AG09319 (cell line): ENCODE measurements at regions not wholly inside any gene's neighbourhood (a gene's known extent, or its start where the extent isn't known, plus 50 kb on each side); places are given as distances from the start of the nearest gene placed in this dataset.

Source experiments
- DNase-seq: peaks from one replicate; pipeline ENCODE4 v3.0.0-alpha.2; 2010; ENCODE audit warnings: low read depth; ENCODE audit errors: extremely low read depth
- TF ChIP-seq, protein P1 (sequence below): IDR thresholded peaks from 2 replicates; pipeline ENCODE4 v1.5.1; 2011; ENCODE audit warnings: low read depth, mild to moderate bottlenecking, inconsistent platforms, low read length, moderate library complexity

DNA sequence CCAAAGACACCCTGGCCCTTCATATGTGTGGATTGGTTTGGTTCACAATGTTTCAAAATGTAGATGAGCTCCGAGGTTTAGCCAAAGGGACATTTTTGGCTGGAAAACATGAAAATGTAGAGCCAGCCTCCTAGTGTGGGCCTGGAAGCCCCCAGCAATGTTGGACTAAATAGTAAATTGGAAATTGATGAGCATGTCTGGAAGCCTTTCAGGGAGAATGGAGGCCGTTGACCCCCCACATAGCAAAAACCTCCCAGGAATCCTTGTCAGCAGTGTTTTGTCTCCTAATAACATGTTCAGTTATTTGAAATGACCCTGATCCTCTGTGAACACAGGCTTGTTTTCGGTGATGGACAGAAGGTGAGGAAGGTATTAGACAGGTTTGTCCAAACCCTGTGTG lies 65.1 kb upstream of the TBX3 start:
- no peak for DNase-seq
- TF ChIP-seq, protein P1, sequence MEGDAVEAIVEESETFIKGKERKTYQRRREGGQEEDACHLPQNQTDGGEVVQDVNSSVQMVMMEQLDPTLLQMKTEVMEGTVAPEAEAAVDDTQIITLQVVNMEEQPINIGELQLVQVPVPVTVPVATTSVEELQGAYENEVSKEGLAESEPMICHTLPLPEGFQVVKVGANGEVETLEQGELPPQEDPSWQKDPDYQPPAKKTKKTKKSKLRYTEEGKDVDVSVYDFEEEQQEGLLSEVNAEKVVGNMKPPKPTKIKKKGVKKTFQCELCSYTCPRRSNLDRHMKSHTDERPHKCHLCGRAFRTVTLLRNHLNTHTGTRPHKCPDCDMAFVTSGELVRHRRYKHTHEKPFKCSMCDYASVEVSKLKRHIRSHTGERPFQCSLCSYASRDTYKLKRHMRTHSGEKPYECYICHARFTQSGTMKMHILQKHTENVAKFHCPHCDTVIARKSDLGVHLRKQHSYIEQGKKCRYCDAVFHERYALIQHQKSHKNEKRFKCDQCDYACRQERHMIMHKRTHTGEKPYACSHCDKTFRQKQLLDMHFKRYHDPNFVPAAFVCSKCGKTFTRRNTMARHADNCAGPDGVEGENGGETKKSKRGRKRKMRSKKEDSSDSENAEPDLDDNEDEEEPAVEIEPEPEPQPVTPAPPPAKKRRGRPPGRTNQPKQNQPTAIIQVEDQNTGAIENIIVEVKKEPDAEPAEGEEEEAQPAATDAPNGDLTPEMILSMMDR = no peak

DNA sequence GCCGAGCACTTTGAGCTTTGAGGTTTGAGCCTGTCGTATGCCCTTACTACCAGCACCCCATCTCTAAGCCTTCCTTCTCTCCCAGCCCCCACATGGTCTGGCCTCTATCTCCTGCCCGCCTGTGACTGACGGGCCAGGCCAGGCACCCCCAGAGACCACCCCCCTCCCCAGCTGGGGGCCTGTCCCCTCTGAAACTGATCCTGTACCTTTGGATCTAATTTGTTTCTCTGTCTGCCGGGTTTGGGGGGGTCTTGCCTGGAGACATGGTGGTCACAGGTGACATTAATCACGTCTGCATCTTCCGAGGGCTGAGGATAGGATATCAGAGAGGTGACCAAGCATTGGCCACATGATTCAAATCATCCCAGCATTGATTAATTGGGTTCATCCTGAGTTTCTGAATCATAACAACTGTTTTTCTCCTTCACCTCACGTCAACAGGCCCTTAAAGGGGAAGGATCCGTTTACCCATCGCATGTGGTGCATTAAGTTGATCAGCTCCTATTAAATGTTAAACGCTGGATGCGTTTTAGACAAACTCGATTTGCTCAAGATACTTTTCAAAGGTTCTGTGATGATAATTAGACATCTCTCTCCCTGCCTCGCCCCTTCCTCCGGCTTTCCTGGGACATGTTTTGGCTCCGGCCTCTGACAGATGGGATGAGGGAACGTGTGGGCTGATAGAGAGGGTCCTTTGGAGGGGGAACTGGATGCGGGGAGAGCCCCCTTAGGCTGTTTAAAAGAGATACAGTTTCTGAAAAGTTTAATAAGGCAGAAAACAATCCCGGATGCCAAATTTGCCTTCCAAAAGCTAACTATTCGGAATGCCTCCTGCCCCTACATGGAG lies 63.3 kb upstream of the TBX3 start:
- TF ChIP-seq, protein P1 = no peak
- peak; percentile 41 for DNase-seq

DNA sequence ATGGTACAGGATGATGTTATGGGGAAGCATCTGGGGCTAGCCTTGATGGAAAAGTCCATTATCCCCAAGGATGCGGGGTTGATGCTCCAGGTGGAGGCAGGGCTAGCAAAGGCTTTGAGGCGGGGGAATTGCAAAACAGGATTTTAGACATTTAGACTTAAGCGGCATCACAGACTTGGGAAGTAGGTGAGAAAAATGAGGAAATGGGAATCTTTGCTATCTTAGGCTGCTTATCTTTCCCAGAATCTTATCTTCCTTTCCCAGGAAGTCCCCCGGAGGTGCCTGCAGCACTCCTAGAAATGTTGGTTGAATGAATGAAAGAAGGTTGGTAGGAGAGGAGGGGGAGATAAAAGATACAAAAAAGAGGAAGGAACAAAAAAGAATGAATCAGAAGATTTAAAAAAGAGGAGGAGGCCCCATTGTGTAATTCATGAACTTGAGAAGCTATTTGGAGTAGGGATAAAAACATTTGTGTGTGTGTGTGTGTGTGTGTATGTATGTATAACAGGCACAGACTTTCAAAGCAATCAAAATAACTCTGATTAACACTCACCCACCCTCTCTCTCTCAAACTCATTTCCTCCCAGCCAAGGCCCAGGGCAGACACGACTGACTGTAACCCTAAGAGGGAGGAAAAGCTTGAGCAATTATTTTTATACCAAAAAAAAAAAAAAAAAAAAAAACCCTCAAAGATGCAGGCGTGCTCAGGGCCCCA lies 62.5 kb upstream of the TBX3 start:
- TF ChIP-seq, protein P1 = no peak
- peak; percentile 84 for DNase-seq

DNA sequence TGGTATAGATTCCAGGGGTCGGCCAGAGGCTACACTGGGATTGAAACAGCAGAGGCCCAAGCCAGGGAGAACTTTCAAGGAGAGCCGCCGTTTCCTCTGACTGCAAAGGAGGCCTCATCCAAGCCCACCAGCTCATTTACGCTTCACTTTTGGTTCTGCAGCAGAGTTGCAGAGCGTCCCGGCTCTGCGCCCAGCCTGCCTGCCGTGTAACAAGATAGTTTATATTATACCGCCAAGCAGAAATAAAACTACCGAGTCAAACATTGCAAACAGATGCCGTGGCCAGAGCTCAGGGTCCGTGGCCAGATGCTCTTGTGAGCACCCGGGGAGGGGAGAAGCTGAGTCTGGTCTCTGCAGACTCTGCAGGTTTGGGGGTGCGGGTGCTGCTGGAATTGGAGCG lies 60.7 kb upstream of the TBX3 start:
- TF ChIP-seq, protein P1 = no peak
- peak; percentile 71 for DNase-seq

DNA sequence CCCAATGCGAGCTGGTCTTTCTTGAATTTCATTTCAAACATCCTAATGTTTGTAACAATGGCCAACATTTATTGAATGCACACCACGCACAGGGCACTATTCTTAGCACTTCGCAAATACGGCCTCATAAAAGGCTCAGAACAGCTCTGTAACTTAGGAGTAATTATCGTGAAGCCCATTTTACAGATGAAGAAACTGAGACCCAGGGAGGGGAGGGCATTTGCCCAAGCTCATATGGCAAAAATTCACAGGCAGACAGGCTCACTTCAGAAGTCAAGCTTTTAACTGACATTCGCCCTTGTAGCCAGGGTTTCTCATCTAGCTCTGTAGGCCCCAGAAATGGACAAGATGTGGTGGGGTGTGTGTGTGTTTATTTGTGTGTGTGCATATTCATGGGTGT lies 60.3 kb upstream of the TBX3 start:
- TF ChIP-seq, protein P1 = no peak
- DNase-seq = no peak

DNA sequence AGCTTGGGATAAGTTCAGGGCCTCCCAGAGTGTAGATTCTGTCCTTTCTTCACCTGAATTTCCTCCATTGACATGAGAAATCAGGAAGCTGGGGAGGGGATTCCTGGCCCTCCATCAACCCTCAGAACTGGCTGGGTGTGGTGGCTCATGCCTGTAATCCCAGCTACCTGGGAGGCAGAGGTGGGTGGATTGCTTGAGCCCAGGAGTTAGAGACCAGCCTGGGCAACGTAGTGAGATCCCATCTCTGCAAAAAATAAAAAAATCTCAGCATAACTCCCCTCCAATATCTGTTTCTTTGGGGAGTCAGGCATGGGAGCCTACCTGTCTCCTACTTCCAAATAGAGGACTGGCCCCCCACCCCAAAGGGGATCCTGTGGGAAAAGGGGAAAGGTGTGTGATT lies 59.8 kb upstream of the TBX3 start:
- TF ChIP-seq, protein P1 = no peak
- DNase-seq = no peak

DNA sequence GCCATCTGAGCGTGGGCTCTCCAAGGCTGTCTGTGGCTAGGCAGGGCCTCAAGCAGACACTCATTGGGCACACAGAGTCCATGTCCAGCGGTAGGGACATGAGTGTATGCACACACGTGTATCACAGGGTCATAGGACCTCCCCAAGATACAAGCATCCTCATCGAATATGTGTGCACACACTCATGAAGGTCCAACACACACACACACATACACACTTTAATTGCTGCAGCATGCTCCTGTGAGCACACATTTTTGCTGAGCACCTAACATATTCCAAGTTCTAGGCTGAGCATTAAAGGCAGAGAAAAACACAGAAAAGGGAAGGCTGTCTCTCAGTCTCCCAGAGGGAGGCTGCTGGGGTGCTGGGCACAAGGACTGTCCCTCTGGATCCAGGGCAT lies 59.3 kb upstream of the TBX3 start:
- DNase-seq = no peak
- TF ChIP-seq, protein P1 = no peak
